A673 (cell line): ENCODE measurements at regions not wholly inside any gene's neighbourhood (a gene's known extent, or its start where the extent isn't known, plus 50 kb on each side); places are given as distances from the start of the nearest gene placed in this dataset.

Source experiments
- BruUV-seq: library from RNA; stranded (reverse); fragments of 400-500 nt; replicated peaks from 2 replicates; lab custom pipeline; 2021; lab: Mats Ljungman, UMichigan
- CTCF ChIA-PET: fragments of 300-600 bp; sonication (Branson Sonifier 250); formaldehyde crosslinking; loops from one replicate; lab custom pipeline; 2022; ENCODE audit warnings: antibody characterized with exemption; lab: Charles Lee
- POLR2A ChIA-PET: fragments of 300-600 bp; sonication (Branson Sonifier 250); formaldehyde crosslinking; loops from one replicate; lab custom pipeline; 2022; ENCODE audit warnings: antibody characterized with exemption; ENCODE audit not compliant: low non-redundant PET; lab: Charles Lee
- DNase-seq: peaks from one replicate; pipeline ENCODE4 v3.0.0-alpha.2; 2015; ENCODE audit warnings: low spot score
- H3K27ac ChIP-seq: fragments of 200-600 bp; sonication (generic); 2 replicates; pipeline ENCODE4 v1.5.1; 2016; ENCODE audit warnings: mixed run types, low read depth, mild to moderate bottlenecking, mixed read lengths, antibody characterized with exemption, low read length; ENCODE audit not compliant: poor library complexity, severe bottlenecking
- H3K27me3 ChIP-seq: fragments of 200-600 bp; sonication (generic); replicated peaks from 2 replicates; pipeline ENCODE4 v1.6.1; 2017; ENCODE audit warnings: mixed run types, low read depth, mild to moderate bottlenecking, mixed read lengths, antibody characterized with exemption, low read length; ENCODE audit not compliant: insufficient read depth, poor library complexity
- H3K36me3 ChIP-seq: fragments of 200-600 bp; sonication (generic); 2 replicates; pipeline ENCODE4 v1.6.1; 2016; ENCODE audit warnings: mixed run types, mild to moderate bottlenecking, mixed read lengths, antibody characterized with exemption, low read length; ENCODE audit not compliant: insufficient read depth, poor library complexity, severe bottlenecking
- H3K4me1 ChIP-seq: fragments of 200-600 bp; sonication (generic); 2 replicates; pipeline ENCODE4 v1.6.1; 2017; ENCODE audit warnings: mixed run types, mild to moderate bottlenecking, mixed read lengths, antibody characterized with exemption, low read length; ENCODE audit not compliant: insufficient read depth, poor library complexity, severe bottlenecking
- H3K4me3 ChIP-seq: fragments of 200-600 bp; sonication (generic); 2 replicates; pipeline ENCODE4 v1.5.1; 2016; ENCODE audit warnings: low read depth, mixed run types, mild to moderate bottlenecking, mixed read lengths, low read length; ENCODE audit not compliant: poor library complexity, severe bottlenecking
- H3K9me3 ChIP-seq: fragments of 200-600 bp; sonication (generic); 2 replicates; pipeline ENCODE4 v1.6.1; 2016; ENCODE audit warnings: mixed run types, low read depth, mild to moderate bottlenecking, mixed read lengths, antibody characterized with exemption, low read length; ENCODE audit not compliant: poor library complexity, severe bottlenecking
- EZH2 ChIP-seq: fragments of 200-600 bp; sonication (generic); IDR thresholded peaks from 2 replicates; pipeline ENCODE4 v1.6.1; 2017; ENCODE audit warnings: borderline replicate concordance, low read depth, mild to moderate bottlenecking, mixed read lengths, antibody characterized with exemption, low read length; ENCODE audit not compliant: poor library complexity, severe bottlenecking
- intact Hi-C: fragments of 100-400 bp; cut with micrococcal nuclease; formaldehyde crosslinking; loops from one replicate; pipeline ENCODE4 v1.10.0; 2022; ENCODE audit not compliant: unreplicated experiment
- TF ChIP-seq, protein P1 (sequence below): fragments of 300-800, 200-600 bp; sonication (generic); conservative IDR thresholded peaks from 2 replicates; pipeline ENCODE4 v1.5.1; 2017; ENCODE audit warnings: low read depth, mild to moderate bottlenecking, antibody characterized with exemption, low read length, moderate library complexity, mixed read lengths

DNA sequence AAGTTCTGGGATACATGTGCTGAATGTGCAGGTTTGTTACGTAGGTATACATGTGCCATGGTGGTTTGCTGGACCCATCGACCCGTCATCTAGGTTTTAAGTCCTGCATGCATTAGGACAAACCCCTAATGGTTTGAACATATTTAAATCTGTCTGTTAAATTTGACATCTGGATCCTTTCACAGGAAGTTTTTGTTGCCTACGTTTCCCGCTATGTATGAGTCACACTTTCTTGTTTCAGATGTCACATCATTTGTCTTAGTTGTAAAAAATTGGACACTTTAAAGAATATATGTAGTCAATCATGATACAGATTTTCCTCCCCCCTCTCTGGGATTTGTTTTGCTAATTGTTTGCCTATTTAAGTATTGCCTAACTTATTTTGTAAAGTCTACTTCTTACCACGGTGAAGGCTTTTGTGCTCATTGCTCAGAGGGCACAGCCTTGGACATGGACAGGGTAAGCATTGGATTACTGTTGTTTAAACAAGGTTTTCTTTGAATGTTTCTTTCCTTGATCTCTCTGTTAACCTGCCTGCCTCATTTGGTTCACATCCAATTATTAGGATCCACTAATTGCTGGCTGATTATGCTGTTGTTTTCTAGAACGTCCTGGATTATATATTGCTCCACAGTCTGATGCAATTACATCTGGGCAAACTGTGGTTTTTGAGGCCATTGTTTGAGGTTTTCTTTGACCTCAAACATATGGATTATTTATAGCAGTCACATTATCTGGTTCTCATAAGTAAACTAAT, 1441.4 kb downstream of the AACS start:
- no peaks in the 10 kb centered on the region for H3K36me3 ChIP-seq
- BruUV-seq: no TSS peak
- peak overlapping the region; percentile 73 for H3K27ac ChIP-seq
- ChIA-PET POLR2A (no interaction called here), CTCF (no interaction called here)
- H3K9me3 ChIP-seq: no peaks in the 10 kb centered on the region
- TF ChIP-seq, protein P1, sequence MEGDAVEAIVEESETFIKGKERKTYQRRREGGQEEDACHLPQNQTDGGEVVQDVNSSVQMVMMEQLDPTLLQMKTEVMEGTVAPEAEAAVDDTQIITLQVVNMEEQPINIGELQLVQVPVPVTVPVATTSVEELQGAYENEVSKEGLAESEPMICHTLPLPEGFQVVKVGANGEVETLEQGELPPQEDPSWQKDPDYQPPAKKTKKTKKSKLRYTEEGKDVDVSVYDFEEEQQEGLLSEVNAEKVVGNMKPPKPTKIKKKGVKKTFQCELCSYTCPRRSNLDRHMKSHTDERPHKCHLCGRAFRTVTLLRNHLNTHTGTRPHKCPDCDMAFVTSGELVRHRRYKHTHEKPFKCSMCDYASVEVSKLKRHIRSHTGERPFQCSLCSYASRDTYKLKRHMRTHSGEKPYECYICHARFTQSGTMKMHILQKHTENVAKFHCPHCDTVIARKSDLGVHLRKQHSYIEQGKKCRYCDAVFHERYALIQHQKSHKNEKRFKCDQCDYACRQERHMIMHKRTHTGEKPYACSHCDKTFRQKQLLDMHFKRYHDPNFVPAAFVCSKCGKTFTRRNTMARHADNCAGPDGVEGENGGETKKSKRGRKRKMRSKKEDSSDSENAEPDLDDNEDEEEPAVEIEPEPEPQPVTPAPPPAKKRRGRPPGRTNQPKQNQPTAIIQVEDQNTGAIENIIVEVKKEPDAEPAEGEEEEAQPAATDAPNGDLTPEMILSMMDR: no peak
- no peak for TF ChIP-seq EZH2
- H3K4me1 ChIP-seq: peaks cover 14% of the 10 kb centered on the region
- H3K27me3 ChIP-seq: no peaks in the 10 kb centered on the region
- no peak overlapping the region for H3K4me3 ChIP-seq
- DNase-seq: peak; percentile 83
- intact Hi-C loops: no loop called here

DNA sequence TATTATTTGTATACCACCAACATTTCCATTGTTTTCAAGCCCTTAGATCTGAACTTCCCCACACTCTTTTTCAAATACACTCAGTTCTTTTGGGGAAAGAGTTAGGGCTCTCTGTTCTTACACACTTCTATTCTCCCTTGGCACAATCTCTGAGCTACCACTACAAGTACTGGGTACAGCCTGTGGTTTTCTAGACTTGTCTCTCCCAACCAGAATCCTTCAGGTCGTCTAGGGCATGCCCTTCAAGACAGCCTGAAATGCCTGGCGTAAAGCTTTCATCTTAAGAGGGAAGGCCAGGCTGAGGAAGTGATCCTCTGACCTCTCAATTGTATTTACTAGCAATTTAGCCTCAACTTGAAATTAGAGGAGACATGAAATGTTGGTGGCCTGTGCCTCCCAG, 1442.0 kb downstream of the AACS start:
- intact Hi-C loops: no loop called here
- CTCF ChIA-PET: no interaction called here

DNA sequence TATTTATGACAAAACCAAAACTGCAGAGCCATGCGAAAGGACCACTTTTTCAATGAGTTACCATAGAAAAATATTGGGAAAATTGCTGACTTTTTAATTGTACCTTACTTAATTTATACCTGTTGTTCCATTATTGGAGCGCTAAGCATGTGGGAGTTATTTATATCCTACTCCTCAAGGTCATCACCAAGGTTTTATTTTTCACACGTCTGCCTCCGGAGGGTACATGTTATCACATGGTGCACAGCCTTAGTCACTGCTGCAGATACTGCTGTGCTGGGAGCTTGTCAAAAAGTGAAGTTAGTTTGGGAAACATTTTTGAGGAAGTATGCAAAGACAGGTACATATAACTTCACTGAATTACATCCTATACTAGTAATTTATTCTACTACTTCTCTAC, 1444.3 kb downstream of the AACS start:
- Histone ChIP-seq H3K27me3 (no peaks in the 10 kb centered on the region), H3K4me3 (no peak overlapping the region), H3K36me3 (no peaks in the 10 kb centered on the region), H3K27ac (no peak overlapping the region), H3K4me1 (peaks cover 14% of the 10 kb centered on the region), H3K9me3 (no peaks in the 10 kb centered on the region)
- CTCF ChIA-PET: no interaction called here
- no peak for DNase-seq
- intact Hi-C loops: no loop called here
- TF ChIP-seq EZH2: no peak
- TF ChIP-seq, protein P1: no peak
- POLR2A ChIA-PET: no interaction called here
- no TSS peak for BruUV-seq

More for the DNA sequence above, 1442.0 kb downstream of the AACS start:
- Histone ChIP-seq H3K27ac (peak overlapping the region; percentile 73), H3K9me3 (no peaks in the 10 kb centered on the region), H3K36me3 (no peaks in the 10 kb centered on the region), H3K27me3 (no peaks in the 10 kb centered on the region), H3K4me1 (peaks cover 14% of the 10 kb centered on the region), H3K4me3 (no peak overlapping the region)
- TSS peak; percentile 93 for BruUV-seq
- POLR2A ChIA-PET: no interaction called here
- TF ChIP-seq, protein P1: no peak
- DNase-seq: no peak
